Lung microvascular endothelial cell (primary cell): ENCODE measurements at regions not wholly inside any gene's neighbourhood (a gene's known extent, or its start where the extent isn't known, plus 50 kb on each side); places are given as distances from the start of the nearest gene placed in this dataset.
"Not testable (repeated sequence)": the region's sequence is repeated elsewhere in the genome, so short reads cannot be mapped to it uniquely, and the experiment has no call there.

Experiments used
- DNase-seq, 2 donors: peaks; one replicate each; pipeline versions ENCODE4 v3.0.0 to v3.0.0-alpha.2; 2010; ENCODE audit warnings: low read depth in 2 of 2

- no peak for DNase-seq
Measured at GRCh38 chr7:16091701-16092310, 329.5 kb downstream of the CRPPA start.

- no peak for DNase-seq
Measured at GRCh38 chr7:16089801-16090200, 331.5 kb downstream of the CRPPA start.

- no peak for DNase-seq
Measured at GRCh38 chr7:16089191-16089590, 332.1 kb downstream of the CRPPA start.

DNA sequence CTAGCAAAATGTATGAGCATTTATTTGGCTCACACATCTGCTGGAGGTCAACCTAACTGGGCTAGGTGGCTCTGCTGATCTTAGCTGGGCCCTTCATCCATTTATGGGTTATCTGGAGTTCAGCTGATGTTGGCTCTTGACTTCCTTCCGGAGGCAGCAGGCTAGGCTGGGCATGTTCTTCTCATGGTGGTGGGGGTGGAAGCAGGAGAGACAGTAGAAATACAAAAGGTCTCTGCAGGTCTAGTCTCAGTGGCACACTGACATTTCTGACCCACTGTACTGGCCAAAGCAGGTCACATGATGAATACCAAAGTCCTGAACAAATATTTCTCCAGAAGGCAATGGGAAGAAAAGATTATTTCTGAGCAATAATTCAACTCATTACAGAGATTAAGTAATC, 334.6 kb downstream of the CRPPA start:
- DNase-seq: no peak

DNA sequence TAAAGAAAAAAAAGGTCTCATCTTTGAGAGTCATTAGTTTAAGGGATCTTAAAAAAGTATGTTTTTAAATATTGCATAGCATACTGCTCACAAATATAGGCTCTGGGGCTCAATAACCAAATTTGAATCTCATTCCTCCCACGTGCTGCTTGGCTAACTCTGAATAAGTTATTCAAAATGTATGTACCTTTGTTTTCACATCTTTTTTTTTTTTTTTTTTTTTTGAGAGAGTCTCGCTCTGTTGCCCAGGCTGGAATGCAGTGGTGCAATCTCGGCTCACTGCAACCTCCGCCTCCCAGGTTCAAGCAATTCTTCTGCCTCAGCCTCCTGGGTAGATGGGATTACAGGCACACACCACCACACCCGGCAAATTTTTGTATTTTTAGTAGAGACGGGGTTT, 335.6 kb downstream of the CRPPA start:
- DNase-seq: not testable (repeated sequence)

DNA sequence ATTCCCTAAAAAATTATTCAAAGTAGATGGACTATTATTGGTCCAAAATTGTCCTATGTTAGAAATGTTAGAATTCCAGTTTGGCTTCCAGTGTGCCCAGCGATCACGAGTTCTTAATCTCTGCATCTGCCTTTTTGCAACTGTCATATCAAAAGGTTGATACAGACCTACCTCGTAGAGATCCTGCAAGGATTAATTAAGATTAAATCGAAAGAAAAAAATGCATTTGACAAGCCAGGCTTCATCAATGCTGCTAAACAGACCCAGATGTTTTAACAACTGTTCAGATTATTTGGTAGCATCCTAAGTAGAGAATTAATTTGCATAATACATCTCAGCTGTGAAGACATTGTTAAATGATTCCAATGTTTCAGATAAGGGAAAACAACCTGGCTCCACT, 336.5 kb downstream of the CRPPA start:
- DNase-seq: no peak

DNA sequence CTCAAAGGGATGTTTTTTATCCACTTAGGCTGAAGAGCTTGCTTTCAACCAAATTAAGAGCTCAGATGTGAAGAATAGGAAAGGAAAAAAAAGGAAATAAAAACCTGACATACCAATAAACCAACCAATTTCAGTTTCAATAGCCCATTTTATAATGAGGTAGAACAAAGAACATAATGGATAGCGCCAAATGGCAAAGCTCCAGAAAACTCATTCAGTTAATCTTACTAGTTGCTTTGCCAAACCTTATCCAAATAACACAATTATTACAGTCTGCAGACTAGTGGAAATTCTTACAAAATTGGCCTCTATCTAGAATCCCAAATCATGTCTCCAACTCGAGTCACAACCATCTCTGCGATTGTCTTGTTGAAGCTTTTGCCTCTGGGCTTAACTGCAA, 337.0 kb downstream of the CRPPA start:
- DNase-seq: peak; percentile 63 to 70

GRCh38 chr7:16083931-16084330, 337.4 kb downstream of the CRPPA start:
- peak; percentile 60 to 81 for DNase-seq

- no peak for DNase-seq
Measured at GRCh38 chr7:16080131-16080530, 341.2 kb downstream of the CRPPA start.

- DNase-seq: no peak
Measured at GRCh38 chr7:16079723-16080122, 341.6 kb downstream of the CRPPA start.

DNA sequence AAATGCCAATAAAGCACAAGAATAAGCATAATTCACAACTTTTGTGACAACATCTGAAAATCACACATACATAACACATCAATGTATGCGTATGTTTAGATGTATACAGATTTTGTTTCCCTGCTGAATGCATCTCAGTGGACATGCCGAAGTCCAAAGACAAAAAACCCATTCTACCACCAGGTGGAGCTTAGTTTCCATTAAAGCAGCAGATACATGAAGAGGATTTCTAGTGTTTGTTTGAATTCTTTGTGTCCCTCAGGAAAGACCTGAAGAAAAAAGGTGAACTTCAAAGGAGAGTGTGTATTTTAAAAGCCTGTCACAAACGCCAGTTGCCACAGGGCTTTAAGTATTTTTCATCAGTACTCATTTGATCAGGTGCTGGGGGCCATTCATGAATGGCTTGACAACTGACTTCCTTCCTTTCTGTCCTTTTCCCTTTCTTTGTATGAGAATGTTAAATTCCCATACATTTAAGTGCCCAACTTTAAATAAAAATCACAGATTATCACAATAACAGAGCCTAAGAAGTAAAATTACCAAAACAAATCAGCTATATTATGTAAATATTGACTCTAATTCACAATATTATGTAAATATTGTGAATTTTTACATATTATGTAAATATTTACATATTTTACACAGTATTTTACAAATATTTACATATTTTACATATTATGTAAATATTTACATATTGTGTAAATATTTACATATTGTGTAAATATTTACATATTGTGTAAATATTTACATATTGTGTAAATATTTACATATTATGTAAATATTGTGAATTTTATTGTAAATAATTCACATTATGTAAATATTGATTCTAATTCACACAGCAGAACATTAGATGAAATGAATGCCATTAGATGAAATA, 343.0 kb downstream of the CRPPA start:
- peak; percentile 77 to 85 for DNase-seq

DNA sequence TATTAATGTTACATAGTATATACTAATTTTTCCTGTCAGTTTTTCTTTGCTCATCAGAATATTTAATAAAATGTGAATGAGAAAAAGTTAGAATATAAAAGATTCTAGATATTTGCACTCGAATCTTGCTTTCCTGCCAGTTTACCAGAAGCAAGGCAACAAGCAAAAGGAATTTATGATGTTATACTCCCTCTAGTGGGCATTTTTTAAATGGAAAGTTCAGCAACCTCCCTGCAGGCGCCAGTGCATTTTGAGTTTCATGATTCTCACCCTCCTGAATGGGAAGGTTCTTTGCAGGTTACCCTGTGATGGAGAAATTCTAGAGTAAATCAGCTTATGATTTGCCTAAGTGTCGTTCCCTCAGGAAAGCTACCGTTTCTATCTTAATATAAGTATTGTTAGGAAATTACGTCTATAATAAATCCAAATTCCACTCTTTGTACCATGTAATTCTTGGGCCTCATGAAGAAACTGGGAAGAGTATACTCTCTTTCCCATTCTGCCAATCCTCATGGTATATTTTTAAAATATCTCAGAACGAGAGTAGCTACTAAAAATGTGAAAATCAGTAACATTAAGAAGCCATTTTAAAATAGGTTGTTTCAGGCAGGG, 350.0 kb downstream of the CRPPA start:
- peak; percentile 75 to 83 for DNase-seq

GRCh38 chr7:16070806-16071205, 350.5 kb downstream of the CRPPA start:
- no peak for DNase-seq

GRCh38 chr7:16069998-16070397, 351.3 kb downstream of the CRPPA start:
- DNase-seq: no peak

DNA sequence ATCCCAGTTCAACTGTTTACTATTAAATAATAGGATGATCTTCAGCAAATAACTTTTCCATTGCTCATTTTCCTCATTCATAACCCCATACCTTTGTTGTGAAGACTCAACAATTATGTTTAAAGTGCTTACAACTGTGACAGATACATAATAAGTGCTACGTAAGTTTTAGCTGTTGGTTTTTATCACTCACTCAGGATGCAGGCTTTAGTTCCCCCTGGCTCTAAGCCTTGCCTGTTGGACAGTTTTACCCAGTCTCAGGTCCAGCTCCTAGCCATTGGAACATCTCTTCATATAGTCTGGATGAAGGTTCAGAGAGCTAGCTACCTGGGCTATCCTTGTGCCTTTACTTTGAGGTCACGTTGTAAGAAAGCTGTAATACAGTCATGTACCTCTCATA, 353.2 kb downstream of the CRPPA start:
- DNase-seq: no peak

DNA sequence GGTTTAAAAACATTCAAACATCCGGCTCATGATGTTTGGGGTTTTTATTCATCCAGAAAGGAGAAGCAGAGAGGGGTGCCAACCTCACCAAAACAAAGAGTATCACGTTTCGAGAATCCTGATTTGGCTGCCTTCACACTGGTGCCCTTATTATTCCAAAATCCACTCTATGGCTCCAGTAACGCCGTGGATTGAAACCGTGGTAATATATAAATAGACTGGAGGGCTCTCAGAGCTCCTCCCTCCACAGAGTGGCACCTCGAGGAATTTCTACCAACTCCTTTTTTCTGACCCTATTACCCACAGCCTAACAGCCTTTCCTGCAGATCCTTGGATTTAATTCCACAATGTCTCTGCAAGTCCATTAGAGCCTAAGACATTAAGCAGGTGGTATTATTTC, 353.6 kb downstream of the CRPPA start:
- no peak for DNase-seq

DNA sequence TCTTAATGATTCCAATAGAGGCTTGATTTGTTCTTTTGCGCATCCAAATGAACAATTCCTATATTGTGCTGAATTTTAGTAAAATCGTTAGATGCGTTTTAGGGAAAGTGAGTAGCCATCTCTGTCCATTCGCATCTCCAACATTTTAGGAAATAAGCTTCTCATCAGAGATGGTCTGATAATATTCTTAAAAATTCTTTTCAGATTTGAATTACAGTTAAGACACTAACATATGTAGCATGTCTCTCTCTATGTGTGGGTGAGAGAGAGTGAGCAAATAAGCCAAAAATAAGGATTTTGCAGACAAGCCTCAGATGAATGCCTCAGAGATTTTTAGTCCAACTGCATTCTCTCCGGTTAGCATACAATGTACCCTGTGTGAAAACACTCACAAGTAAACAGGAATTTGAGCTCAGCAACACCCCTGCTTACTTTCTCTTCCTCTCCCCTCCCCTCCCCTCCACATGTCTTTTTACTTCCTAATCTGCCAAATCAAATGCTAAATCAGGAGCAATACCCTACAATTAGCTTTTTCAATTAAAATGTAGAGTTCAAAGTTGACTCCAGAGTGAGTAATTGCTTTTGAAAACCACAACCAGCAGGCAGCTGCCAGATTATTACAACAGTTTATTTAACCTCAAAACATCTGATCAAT, 354.4 kb downstream of the CRPPA start:
- DNase-seq: peak; percentile 28 to 54

- no peak for DNase-seq
Measured at GRCh38 chr7:16065939-16066338, 355.4 kb downstream of the CRPPA start.

DNA sequence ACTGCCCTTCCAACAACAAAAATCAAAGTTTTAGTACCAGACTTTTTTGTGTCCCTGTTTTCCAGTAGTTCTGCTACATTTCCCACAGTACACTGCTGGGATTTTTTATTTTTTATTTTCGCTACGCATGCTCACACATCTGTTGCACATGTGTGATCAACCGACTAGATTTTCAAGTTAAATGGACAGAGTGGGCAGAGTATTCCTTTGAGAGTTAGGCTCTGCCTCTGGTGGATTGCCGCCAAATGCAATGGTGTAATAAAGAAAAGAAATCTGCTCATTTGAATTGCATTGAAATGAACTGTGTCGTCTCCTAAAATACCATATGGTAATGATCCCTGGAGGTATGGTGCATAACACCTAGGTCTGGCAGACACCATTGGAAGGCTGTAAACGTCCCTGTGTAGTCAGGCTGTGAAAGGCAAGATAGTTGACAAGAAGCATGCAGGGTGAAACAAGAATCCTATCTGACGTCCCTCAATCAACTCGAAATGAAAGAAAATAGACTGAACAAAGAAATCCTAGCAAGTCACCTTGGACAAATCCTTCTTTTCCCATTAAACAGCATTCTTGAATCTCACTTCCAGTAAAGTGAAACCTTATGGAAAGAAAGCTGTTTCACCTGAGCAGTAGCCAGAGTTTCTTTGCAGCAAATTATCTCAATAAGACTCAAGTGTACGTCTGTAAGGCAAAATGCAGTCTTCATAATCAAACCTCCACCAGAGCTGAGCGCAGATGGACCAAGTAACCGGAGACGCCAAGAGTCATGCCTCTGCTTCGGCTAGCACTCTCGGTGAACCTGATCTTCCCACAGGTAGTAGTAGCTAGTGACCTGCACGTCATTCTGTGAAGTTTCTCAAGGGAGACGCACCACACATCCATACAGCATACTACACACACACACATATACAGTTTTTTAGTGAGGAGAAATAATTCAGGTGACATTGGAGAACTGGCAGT, 357.3 kb downstream of the CRPPA start:
- peak in 1 of 2 donors; percentile 23 for DNase-seq

GRCh38 chr7:16063221-16063620, 358.1 kb downstream of the CRPPA start:
- peak; percentile 69 to 71 for DNase-seq

DNA sequence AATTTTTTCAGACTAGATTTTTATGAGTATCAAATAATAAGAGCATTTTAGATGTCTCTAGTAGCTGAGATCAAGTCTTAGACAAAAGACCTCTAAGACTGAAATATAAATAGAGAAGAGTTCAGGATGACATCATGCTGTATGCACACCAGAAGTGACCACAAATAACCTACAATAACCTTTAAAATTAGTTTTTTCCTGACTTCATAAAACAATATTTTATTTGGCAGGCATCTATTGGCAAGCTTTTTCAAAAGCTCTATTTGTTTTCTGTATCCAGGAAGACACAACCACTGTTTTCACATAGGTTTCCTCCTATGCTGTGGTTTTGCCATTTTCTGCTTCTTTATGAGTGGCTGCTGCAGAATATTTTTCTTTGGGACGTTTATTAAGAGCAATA, 359.1 kb downstream of the CRPPA start:
- DNase-seq: peak; percentile 94 to 95
